ENCODE measurements at regions not wholly inside any gene's neighbourhood (a gene's known extent, or its start where the extent isn't known, plus 50 kb on each side); places are given as distances from the start of the nearest gene placed in this dataset.

DNA sequence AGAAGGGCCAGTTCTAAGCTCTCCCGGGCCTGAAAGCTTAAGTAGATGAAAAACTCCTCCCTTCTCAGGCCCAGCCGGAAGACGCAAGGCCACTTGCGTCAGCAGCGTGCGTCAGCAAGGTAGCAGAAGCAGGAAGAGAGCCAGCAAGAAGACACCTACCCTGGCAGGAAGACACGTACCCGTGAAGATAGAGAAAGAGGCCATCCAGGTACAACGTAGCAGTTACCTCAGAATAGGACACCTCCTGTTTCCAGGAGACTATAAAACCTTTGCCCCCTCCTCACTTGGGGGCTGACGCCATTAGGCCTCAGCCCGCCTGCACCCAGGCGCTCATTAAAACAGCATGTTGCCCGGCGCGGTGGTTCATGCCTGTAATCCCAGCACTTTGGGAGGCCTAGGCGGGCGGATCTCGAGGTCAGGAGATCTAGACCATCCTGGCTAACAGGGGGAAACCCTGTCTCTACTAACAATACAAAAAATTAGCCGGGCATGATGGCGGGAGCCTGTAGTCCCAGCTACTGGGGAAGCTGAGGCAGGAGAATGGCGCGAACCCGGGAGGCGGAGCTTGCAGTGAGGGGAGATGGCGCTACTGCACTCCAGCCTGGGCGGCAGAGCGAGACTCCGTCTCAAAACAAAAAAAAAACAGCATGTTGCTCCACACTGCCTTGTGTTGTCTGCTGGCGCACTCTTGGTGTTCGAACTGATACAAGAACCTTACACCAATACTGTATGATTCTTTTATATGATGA, 242.7 kb upstream of the NWD2 start:
- TF ChIP-seq, protein P1, sequence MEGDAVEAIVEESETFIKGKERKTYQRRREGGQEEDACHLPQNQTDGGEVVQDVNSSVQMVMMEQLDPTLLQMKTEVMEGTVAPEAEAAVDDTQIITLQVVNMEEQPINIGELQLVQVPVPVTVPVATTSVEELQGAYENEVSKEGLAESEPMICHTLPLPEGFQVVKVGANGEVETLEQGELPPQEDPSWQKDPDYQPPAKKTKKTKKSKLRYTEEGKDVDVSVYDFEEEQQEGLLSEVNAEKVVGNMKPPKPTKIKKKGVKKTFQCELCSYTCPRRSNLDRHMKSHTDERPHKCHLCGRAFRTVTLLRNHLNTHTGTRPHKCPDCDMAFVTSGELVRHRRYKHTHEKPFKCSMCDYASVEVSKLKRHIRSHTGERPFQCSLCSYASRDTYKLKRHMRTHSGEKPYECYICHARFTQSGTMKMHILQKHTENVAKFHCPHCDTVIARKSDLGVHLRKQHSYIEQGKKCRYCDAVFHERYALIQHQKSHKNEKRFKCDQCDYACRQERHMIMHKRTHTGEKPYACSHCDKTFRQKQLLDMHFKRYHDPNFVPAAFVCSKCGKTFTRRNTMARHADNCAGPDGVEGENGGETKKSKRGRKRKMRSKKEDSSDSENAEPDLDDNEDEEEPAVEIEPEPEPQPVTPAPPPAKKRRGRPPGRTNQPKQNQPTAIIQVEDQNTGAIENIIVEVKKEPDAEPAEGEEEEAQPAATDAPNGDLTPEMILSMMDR (IDR thresholded peaks at IDR 0.05 in 8 of 11, conservative IDR thresholded peaks at IDR 0.05 in 3 of 11): no peak
- TF ChIP-seq POLR2AphosphoS5 (IDR thresholded peaks at IDR 0.05): no peak
